ENCODE measurements at regions not wholly inside any gene's neighbourhood (a gene's known extent, or its start where the extent isn't known, plus 50 kb on each side); places are given as distances from the start of the nearest gene placed in this dataset.

DNA sequence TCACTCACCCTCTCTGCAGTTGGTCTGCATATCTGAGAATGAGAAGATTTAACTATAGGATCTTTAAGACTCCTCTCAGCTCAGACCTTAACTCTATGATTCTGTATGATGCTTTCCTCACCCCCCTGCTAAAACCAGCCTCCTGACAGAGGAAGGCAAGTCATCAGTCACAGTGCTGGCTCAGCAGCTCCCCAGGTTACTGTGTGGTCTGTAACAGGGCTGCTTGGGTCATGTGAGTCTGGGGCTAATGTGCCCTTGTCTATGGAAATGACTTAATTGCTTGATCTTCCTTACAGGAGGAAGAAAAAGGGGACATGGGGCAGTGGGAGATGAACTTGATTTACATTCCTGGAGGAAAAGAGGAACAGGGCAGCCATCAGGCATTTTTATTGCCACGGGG, 625.6 kb downstream of the PTPRU start:
- TF ChIP-seq PPARA (CRISPR knock-in tag; IDR thresholded peaks at IDR 0.05; ENCODE audit: borderline replicate concordance), result no peak
- no peak for TF ChIP-seq TOX (CRISPR knock-in tag; IDR thresholded peaks at IDR 0.05; ENCODE audit: borderline replicate concordance)
- no peak for TF ChIP-seq TCF4 (CRISPR knock-in tag; IDR thresholded peaks at IDR 0.05; ENCODE audit: borderline replicate concordance)
- TF ChIP-seq, protein P1, sequence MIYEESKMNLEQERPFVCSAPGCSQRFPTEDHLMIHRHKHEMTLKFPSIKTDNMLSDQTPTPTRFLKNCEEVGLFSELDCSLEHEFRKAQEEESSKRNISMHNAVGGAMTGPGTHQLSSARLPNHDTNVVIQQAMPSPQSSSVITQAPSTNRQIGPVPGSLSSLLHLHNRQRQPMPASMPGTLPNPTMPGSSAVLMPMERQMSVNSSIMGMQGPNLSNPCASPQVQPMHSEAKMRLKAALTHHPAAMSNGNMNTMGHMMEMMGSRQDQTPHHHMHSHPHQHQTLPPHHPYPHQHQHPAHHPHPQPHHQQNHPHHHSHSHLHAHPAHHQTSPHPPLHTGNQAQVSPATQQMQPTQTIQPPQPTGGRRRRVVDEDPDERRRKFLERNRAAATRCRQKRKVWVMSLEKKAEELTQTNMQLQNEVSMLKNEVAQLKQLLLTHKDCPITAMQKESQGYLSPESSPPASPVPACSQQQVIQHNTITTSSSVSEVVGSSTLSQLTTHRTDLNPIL (CRISPR knock-in tag; IDR thresholded peaks at IDR 0.05; ENCODE audit: low read depth), result no peak
- no peak for TF ChIP-seq ZFP3 (CRISPR knock-in tag; IDR thresholded peaks at IDR 0.05)
- ATAC-seq, result no peak

DNA sequence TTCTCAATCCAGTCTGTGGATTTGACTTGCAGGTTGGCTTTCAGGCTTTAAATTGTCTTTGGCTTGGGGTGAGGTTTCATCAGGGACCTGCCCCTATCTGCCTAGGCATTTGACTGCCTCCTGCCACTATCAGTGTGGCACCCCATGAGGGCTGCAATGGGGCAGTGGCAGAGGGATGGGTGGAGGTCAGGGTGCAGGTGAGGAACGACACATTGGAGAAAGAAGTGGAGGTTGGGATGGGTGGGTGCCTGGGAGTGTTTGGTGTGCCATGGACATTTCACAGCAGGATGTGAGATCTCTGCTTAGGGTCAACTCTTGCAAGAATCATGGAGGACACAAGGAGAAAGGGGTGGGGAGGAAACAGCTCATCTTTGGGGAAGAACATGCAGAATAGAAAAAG, 625.1 kb downstream of the PTPRU start:
- ATAC-seq, result no peak
- TF ChIP-seq TOX (CRISPR knock-in tag; IDR thresholded peaks at IDR 0.05; ENCODE audit: borderline replicate concordance) (no peak), OSR1 (CRISPR knock-in tag; IDR thresholded peaks at IDR 0.05) (no peak), SNAI2 (CRISPR knock-in tag; IDR thresholded peaks at IDR 0.05) (no peak)
- TF ChIP-seq, protein P2, sequence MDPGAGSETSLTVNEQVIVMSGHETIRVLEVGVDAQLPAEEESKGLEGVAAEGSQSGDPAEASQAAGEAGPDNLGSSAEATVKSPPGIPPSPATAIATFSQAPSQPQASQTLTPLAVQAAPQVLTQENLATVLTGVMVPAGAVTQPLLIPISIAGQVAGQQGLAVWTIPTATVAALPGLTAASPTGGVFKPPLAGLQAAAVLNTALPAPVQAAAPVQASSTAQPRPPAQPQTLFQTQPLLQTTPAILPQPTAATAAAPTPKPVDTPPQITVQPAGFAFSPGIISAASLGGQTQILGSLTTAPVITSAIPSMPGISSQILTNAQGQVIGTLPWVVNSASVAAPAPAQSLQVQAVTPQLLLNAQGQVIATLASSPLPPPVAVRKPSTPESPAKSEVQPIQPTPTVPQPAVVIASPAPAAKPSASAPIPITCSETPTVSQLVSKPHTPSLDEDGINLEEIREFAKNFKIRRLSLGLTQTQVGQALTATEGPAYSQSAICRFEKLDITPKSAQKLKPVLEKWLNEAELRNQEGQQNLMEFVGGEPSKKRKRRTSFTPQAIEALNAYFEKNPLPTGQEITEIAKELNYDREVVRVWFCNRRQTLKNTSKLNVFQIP (CRISPR knock-in tag; IDR thresholded peaks at IDR 0.05; ENCODE audit: borderline replicate concordance, low read depth), result no peak

DNA sequence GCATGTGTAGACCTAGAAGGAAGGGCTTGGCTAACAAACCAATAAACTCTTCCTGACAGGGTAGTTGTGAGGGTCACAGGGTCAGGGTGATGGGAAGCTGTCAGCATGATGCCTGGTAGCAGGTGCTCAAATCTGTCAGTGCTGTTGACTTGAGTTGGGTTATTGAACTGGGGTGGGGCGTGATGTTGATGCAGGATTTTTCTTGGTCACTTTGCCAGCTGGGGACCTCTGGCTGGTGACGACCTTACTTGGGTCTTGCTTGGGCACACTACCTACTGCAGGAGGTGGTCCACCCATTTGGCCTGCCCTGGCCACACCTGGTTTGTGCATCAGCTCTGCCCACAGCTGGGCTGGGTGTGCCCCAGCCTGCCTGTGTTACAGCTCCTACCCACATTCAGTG, 624.4 kb downstream of the PTPRU start:
- ATAC-seq, result no peak
- no peak for TF ChIP-seq ZNF565 (CRISPR knock-in tag; conservative IDR thresholded peaks at IDR 0.05; ENCODE audit: low read depth)
- no peak for TF ChIP-seq ZC3H10 (CRISPR knock-in tag; IDR thresholded peaks at IDR 0.05)

DNA sequence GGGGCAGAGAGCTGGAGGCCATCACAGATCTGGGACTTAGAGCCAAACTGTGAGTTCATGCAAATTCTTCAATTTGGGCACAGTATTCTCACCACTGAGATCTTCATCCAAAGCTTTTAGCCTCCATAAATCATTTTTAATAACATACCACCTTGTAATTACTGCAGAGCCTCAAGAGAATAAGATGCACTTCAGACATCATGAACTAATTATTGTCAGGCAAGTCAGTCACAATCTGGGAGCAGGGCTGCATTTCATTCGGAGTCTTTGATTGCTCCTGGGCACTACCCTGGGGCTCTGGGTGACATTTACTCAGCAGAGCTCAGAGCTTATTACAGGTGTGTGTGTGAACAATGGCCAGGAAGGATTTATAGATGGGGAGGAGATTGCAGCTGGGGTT, 623.7 kb downstream of the PTPRU start:
- ATAC-seq, result no peak
- TF ChIP-seq, protein P3, sequence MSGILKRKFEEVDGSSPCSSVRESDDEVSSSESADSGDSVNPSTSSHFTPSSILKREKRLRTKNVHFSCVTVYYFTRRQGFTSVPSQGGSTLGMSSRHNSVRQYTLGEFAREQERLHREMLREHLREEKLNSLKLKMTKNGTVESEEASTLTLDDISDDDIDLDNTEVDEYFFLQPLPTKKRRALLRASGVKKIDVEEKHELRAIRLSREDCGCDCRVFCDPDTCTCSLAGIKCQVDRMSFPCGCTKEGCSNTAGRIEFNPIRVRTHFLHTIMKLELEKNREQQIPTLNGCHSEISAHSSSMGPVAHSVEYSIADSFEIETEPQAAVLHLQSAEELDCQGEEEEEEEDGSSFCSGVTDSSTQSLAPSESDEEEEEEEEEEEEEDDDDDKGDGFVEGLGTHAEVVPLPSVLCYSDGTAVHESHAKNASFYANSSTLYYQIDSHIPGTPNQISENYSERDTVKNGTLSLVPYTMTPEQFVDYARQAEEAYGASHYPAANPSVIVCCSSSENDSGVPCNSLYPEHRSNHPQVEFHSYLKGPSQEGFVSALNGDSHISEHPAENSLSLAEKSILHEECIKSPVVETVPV (CRISPR knock-in tag; IDR thresholded peaks at IDR 0.05), result no peak
- TF ChIP-seq, protein P4, sequence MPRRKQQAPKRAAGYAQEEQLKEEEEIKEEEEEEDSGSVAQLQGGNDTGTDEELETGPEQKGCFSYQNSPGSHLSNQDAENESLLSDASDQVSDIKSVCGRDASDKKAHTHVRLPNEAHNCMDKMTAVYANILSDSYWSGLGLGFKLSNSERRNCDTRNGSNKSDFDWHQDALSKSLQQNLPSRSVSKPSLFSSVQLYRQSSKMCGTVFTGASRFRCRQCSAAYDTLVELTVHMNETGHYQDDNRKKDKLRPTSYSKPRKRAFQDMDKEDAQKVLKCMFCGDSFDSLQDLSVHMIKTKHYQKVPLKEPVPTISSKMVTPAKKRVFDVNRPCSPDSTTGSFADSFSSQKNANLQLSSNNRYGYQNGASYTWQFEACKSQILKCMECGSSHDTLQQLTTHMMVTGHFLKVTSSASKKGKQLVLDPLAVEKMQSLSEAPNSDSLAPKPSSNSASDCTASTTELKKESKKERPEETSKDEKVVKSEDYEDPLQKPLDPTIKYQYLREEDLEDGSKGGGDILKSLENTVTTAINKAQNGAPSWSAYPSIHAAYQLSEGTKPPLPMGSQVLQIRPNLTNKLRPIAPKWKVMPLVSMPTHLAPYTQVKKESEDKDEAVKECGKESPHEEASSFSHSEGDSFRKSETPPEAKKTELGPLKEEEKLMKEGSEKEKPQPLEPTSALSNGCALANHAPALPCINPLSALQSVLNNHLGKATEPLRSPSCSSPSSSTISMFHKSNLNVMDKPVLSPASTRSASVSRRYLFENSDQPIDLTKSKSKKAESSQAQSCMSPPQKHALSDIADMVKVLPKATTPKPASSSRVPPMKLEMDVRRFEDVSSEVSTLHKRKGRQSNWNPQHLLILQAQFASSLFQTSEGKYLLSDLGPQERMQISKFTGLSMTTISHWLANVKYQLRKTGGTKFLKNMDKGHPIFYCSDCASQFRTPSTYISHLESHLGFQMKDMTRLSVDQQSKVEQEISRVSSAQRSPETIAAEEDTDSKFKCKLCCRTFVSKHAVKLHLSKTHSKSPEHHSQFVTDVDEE (CRISPR knock-in tag; IDR thresholded peaks at IDR 0.05), result no peak
- TF ChIP-seq TCF4 (CRISPR knock-in tag; IDR thresholded peaks at IDR 0.05; ENCODE audit: borderline replicate concordance), result no peak
- TF ChIP-seq ARNTL (CRISPR knock-in tag; IDR thresholded peaks at IDR 0.05; ENCODE audit: borderline replicate concordance, low read depth), result no peak
- no peak for TF ChIP-seq TOX (CRISPR knock-in tag; IDR thresholded peaks at IDR 0.05; ENCODE audit: borderline replicate concordance)
- TF ChIP-seq, protein P1 (CRISPR knock-in tag; IDR thresholded peaks at IDR 0.05; ENCODE audit: low read depth), result no peak
- TF ChIP-seq, protein P2 (CRISPR knock-in tag; IDR thresholded peaks at IDR 0.05; ENCODE audit: borderline replicate concordance, low read depth), result no peak
- TF ChIP-seq BACH2 (CRISPR knock-in tag; IDR thresholded peaks at IDR 0.05; ENCODE audit: borderline replicate concordance), result no peak
- TF ChIP-seq, protein P5, sequence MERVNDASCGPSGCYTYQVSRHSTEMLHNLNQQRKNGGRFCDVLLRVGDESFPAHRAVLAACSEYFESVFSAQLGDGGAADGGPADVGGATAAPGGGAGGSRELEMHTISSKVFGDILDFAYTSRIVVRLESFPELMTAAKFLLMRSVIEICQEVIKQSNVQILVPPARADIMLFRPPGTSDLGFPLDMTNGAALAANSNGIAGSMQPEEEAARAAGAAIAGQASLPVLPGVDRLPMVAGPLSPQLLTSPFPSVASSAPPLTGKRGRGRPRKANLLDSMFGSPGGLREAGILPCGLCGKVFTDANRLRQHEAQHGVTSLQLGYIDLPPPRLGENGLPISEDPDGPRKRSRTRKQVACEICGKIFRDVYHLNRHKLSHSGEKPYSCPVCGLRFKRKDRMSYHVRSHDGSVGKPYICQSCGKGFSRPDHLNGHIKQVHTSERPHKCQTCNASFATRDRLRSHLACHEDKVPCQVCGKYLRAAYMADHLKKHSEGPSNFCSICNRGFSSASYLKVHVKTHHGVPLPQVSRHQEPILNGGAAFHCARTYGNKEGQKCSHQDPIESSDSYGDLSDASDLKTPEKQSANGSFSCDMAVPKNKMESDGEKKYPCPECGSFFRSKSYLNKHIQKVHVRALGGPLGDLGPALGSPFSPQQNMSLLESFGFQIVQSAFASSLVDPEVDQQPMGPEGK (CRISPR knock-in tag; IDR thresholded peaks at IDR 0.05; ENCODE audit: borderline replicate concordance), result no peak
- no peak for TF ChIP-seq ISL1 (CRISPR knock-in tag; IDR thresholded peaks at IDR 0.05)
- TF ChIP-seq SNAI2 (CRISPR knock-in tag; IDR thresholded peaks at IDR 0.05), result no peak
- TF ChIP-seq CSDC2 (CRISPR knock-in tag; IDR thresholded peaks at IDR 0.05), result no peak
- TF ChIP-seq ZFP30 (CRISPR knock-in tag; IDR thresholded peaks at IDR 0.05), result no peak
